GM12878 (cell line): ENCODE measurements at regions not wholly inside any gene's neighbourhood (a gene's known extent, or its start where the extent isn't known, plus 50 kb on each side); places are given as distances from the start of the nearest gene placed in this dataset.

Experiments used
- ATAC-seq: fragments of 200-7000 bp; cut with Tn5 transposase; 3 replicates; pipeline ENCODE4 v1.9.1; 2020; ENCODE audit warnings: mild to moderate bottlenecking, moderate library complexity
- BruUV-seq: library from RNA; stranded (reverse); fragments of 400-500 nt; replicated peaks from 2 replicates; lab custom pipeline; 2021; lab: Mats Ljungman, UMichigan
- CTCF ChIA-PET: fragments of 300-600 bp; sonication (Branson Sonifier 250); formaldehyde crosslinking; extraction: SDS; loops from one replicate; lab custom pipeline; 2021; ENCODE audit warnings: inconsistent platforms; lab: Yijun Ruan, JAX
- POLR2A ChIA-PET: fragments of 350-600 bp; formaldehyde crosslinking; extraction: SDS; loops from one replicate; lab custom pipeline; 2021; ENCODE audit warnings: inconsistent platforms; lab: Charles Lee
- RAD21 ChIA-PET: fragments of 300-600 bp; sonication (Branson Sonifier 250); formaldehyde crosslinking; loops from one replicate; lab custom pipeline; 2023; ENCODE audit warnings: antibody characterized with exemption; ENCODE audit not compliant: unreplicated experiment; lab: Charles Lee
- SMC1A ChIA-PET: fragments of 300-600 bp; sonication (Branson Sonifier 250); formaldehyde crosslinking; loops from one replicate; lab custom pipeline; 2023; ENCODE audit not compliant: unreplicated experiment, uncharacterized antibody; lab: Charles Lee
- DNase-seq: peaks from one replicate; pipeline ENCODE4 v3.0.0-alpha.2; 2011; ENCODE audit warnings: low read depth, low spot score
- FAIRE-seq: peaks from 3 replicates; lab custom pipeline; 2011; peaks lifted over from hg19 to GRCh38; lab: Jason Lieb, UNC
- H2AFZ ChIP-seq: 2 replicates; pipeline ENCODE4 v1.6.0; 2011; ENCODE audit warnings: low read depth, low read length, control low read depth; ENCODE audit not compliant: control insufficient read depth
- H3K27ac ChIP-seq: 2 replicates; pipeline ENCODE4 v1.5.1; 2011; ENCODE audit warnings: control low read depth; ENCODE audit not compliant: control insufficient read depth, insufficient read depth
- H3K27me3 ChIP-seq, 2 experiments: replicated peaks in 1 of 2; 2 replicates each; pipeline versions ENCODE4 v1.6.0 to v1.6.1; 2011; ENCODE audit warnings: low read length in 1 of 2; ENCODE audit not compliant: control insufficient read depth in 2 of 2, insufficient read depth in 2 of 2
- H3K36me3 ChIP-seq, 2 experiments: 2 replicates each; pipeline ENCODE4 v1.5.1; 2011; ENCODE audit warnings: low read length in 1 of 2; ENCODE audit not compliant: control insufficient read depth in 2 of 2, insufficient read depth in 2 of 2
- H3K4me1 ChIP-seq: 2 replicates; pipeline ENCODE4 v1.6.1; 2011; ENCODE audit warnings: mild to moderate bottlenecking, low read length, moderate library complexity, mixed read lengths; ENCODE audit not compliant: control insufficient read depth, insufficient read depth
- H3K4me2 ChIP-seq: 2 replicates; pipeline ENCODE4 v1.6.0; 2011; ENCODE audit warnings: control low read depth; ENCODE audit not compliant: control insufficient read depth, insufficient read depth
- H3K4me3 ChIP-seq: fragments of 200-600 bp; sonication (generic); 2 replicates; pipeline ENCODE4 v1.5.1; 2016
- H3K79me2 ChIP-seq: 2 replicates; pipeline ENCODE4 v1.6.0; 2011; ENCODE audit warnings: low read length; ENCODE audit not compliant: control insufficient read depth, insufficient read depth
- H3K9ac ChIP-seq: 2 replicates; pipeline ENCODE4 v1.8.0; 2011; ENCODE audit warnings: low read length, control low read depth, mixed read lengths; ENCODE audit not compliant: control insufficient read depth, insufficient read depth
- H3K9me3 ChIP-seq: replicated peaks from 3 replicates; pipeline ENCODE4 v1.5.1; 2011; ENCODE audit warnings: mild to moderate bottlenecking, low read length; ENCODE audit not compliant: control insufficient read depth, insufficient read depth
- H4K20me1 ChIP-seq: 2 replicates; pipeline ENCODE4 v1.6.0; 2011; ENCODE audit not compliant: control insufficient read depth, insufficient read depth
- CBFB ChIP-seq: IDR thresholded peaks from 2 replicates; pipeline ENCODE4 v1.6.1; 2016; ENCODE audit warnings: antibody characterized with exemption, low read depth
- CBX5 ChIP-seq: sonication (generic); IDR thresholded peaks from 2 replicates; pipeline ENCODE4 v1.6.1; 2016; ENCODE audit warnings: low read depth, moderate library complexity, mild to moderate bottlenecking, inconsistent platforms
- CREB1 ChIP-seq: IDR thresholded peaks from 2 replicates; pipeline ENCODE4 v1.6.1; 2012; ENCODE audit warnings: low read depth, mild to moderate bottlenecking, inconsistent platforms
- MEF2B ChIP-seq: fragments of 450-650 bp; IDR thresholded peaks from 2 replicates; pipeline ENCODE4 v1.6.1; 2018; ENCODE audit warnings: mild to moderate bottlenecking, moderate library complexity; ENCODE audit not compliant: partially characterized antibody, poor library complexity, severe bottlenecking
- RELA ChIP-seq: fragments of 450-650 bp; IDR thresholded peaks from 2 replicates; pipeline ENCODE4 v1.8.0; 2014; ENCODE audit warnings: borderline replicate concordance; ENCODE audit not compliant: partially characterized antibody
- SMARCA5 ChIP-seq: fragments of 450-650 bp; IDR thresholded peaks from 2 replicates; pipeline ENCODE4 v1.6.1; 2017; ENCODE audit warnings: mild to moderate bottlenecking
- WRNIP1 ChIP-seq: IDR thresholded peaks from 2 replicates; pipeline ENCODE4 v1.6.1; 2011; ENCODE audit warnings: low read depth, low read length, improper control_type of control experiment, borderline replicate concordance
- ZZZ3 ChIP-seq: IDR thresholded peaks from 2 replicates; pipeline ENCODE4 v1.6.1; 2011; ENCODE audit warnings: low read depth; ENCODE audit not compliant: control insufficient read depth, insufficient read length
- WGBS: methylation state at CpG from one replicate; pipeline ENCODE4 v1.1.6; 2016; ENCODE audit warnings: low lambda C conversion rate; ENCODE audit not compliant: insufficient replicate concordance, insufficient coverage; ENCODE audit errors: missing lambda C conversion rate; 5-methylcytosine and 5-hydroxymethylcytosine counted together
- in situ Hi-C: fragments of 300-500 bp; cut with MboI; formaldehyde crosslinking; loops from 9 replicates; pipeline ENCODE4 v1.14.3; 2018; ENCODE audit warnings: mixed read lengths
- intact Hi-C: fragments of 100-400 bp; cut with micrococcal nuclease; formaldehyde crosslinking; loops from one replicate; pipeline ENCODE4 v1.14.2; 2022; ENCODE audit not compliant: unreplicated experiment
- TF ChIP-seq, protein P1 (sequence below): fragments of 450-650 bp; IDR thresholded peaks from 2 replicates; pipeline ENCODE4 v1.6.1; 2016; ENCODE audit warnings: mild to moderate bottlenecking

- Histone ChIP-seq H3K27me3 (no peaks in the 10 kb centered on the region), H2AFZ (no peak overlapping the region), H3K36me3 (no peaks in the 10 kb centered on the region), H3K9me3 (no peaks in the 10 kb centered on the region), H3K4me3 (no peak overlapping the region)
- in situ Hi-C loops: no loop called here
- FAIRE-seq: no peak
- ChIA-PET SMC1A (no interaction called here), CTCF (no interaction called here)
- no peak for TF ChIP-seq CBX5
- no peak for TF ChIP-seq MEF2B
- no peak for TF ChIP-seq WRNIP1
- no peak for TF ChIP-seq ZZZ3
- TF ChIP-seq CREB1: no peak
- TF ChIP-seq, protein P1, sequence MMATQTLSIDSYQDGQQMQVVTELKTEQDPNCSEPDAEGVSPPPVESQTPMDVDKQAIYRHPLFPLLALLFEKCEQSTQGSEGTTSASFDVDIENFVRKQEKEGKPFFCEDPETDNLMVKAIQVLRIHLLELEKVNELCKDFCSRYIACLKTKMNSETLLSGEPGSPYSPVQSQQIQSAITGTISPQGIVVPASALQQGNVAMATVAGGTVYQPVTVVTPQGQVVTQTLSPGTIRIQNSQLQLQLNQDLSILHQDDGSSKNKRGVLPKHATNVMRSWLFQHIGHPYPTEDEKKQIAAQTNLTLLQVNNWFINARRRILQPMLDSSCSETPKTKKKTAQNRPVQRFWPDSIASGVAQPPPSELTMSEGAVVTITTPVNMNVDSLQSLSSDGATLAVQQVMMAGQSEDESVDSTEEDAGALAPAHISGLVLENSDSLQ: no peak
- no peak for TF ChIP-seq CBFB
- no peak for TF ChIP-seq SMARCA5
- TF ChIP-seq RELA: no peak
- TF ChIP-seq, all 136 proteins: peak for 0
- no peak overlapping the region for H3K27ac ChIP-seq
- no peaks in the 10 kb centered on the region for H3K4me1 ChIP-seq
- H3K9ac ChIP-seq: no peak overlapping the region
- DNase-seq (no peak), ATAC-seq (no peak)
- intact Hi-C loops: no loop called here
- H3K4me2 ChIP-seq: no peak overlapping the region
- ChIA-PET POLR2A (no interaction called here), RAD21 (no interaction called here)
- H3K79me2 ChIP-seq: no peaks in the 10 kb centered on the region
- BruUV-seq: no TSS peak
- H4K20me1 ChIP-seq: no peaks in the 10 kb centered on the region
- 71% methylated on average over 1 of the region's 1 CpG for WGBS
Measured at GRCh38 chr10:83397806-83398205, 741.5 kb upstream of the GHITM start.
